ENCODE measurements at regions not wholly inside any gene's neighbourhood (a gene's known extent, or its start where the extent isn't known, plus 50 kb on each side); places are given as distances from the start of the nearest gene placed in this dataset.
"Not testable (repeated sequence)": the region's sequence is repeated elsewhere in the genome, so short reads cannot be mapped to it uniquely, and the experiment has no call there.

DNA sequence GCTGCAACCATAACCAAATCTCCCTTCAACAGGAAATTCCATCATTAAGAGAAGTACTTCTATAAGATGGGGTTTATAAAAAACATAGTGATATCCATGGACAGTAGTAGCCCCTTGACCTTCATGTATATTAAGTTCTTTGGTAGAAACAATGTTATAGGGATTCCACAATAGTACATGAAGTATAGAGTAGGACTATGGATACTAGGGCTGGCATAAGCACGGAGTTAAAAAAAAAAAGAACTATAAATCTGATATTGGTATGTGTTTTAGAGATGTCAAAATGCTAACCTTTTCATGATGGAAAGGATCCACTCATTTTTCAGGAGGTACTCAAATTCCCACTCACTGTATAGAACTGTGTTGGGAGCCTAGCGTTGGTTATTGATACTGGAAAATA, 337.6 kb downstream of the FGF10 start:
- H3K27ac ChIP-seq (ENCODE audit: low read length): no peak overlapping the region
- no peaks in the 10 kb centered on the region for H3K27me3 ChIP-seq (ENCODE audit: control insufficient read depth, insufficient read depth, low read length)
- no peak for DNase-seq (ENCODE audit: low read depth, low spot score)
- WGBS (ENCODE audit: insufficient coverage, insufficient read length): no CpG with 5 or more reads among the region's 2 CpGs
- H3K36me3 ChIP-seq (ENCODE audit: control insufficient read depth, insufficient read depth, low read length): no peaks in the 10 kb centered on the region
- no peak overlapping the region for H3K4me3 ChIP-seq (ENCODE audit: low read length)
- H3K4me1 ChIP-seq (ENCODE audit: control insufficient read depth, insufficient read depth, low read length): no peaks in the 10 kb centered on the region; the same call in 1 of the 2 replicates
- no peaks in the 10 kb centered on the region for H3K9me3 ChIP-seq (ENCODE audit: control insufficient read depth, insufficient read depth, low read length)

GRCh38 chr5:44048276-44048984, 340.8 kb downstream of the FGF10 start:
- WGBS (ENCODE audit: insufficient coverage, insufficient read length): no CpG with 5 or more reads among the region's 4 CpGs
- DNase-seq (ENCODE audit: low read depth, low spot score): no peak
- H3K9me3 ChIP-seq (ENCODE audit: control insufficient read depth, insufficient read depth, low read length): no peaks in the 10 kb centered on the region
- no peak overlapping the region for H3K27ac ChIP-seq (ENCODE audit: low read length)
- no peaks in the 10 kb centered on the region for H3K36me3 ChIP-seq (ENCODE audit: control insufficient read depth, insufficient read depth, low read length)
- no peaks in the 10 kb centered on the region; the same call in 1 of the 2 replicates for H3K4me1 ChIP-seq (ENCODE audit: control insufficient read depth, insufficient read depth, low read length)
- no peaks in the 10 kb centered on the region for H3K27me3 ChIP-seq (ENCODE audit: control insufficient read depth, insufficient read depth, low read length)
- no peak overlapping the region for H3K4me3 ChIP-seq (ENCODE audit: low read length)

- Histone ChIP-seq H3K9me3 (ENCODE audit: control insufficient read depth, insufficient read depth, low read length) (no peaks in the 10 kb centered on the region), H3K27ac (ENCODE audit: low read length) (no peak overlapping the region), H3K36me3 (ENCODE audit: control insufficient read depth, insufficient read depth, low read length) (no peaks in the 10 kb centered on the region), H3K27me3 (ENCODE audit: control insufficient read depth, insufficient read depth, low read length) (no peaks in the 10 kb centered on the region), H3K4me1 (ENCODE audit: control insufficient read depth, insufficient read depth, low read length) (no peaks in the 10 kb centered on the region; the same call in 1 of the 2 replicates), H3K4me3 (ENCODE audit: low read length) (no peak overlapping the region)
- no peak for DNase-seq (ENCODE audit: low read depth, low spot score)
- no CpG with 5 or more reads among the region's 6 CpGs for WGBS (ENCODE audit: insufficient coverage, insufficient read length)
Observed at GRCh38 chr5:44046619-44047364, 342.4 kb downstream of the FGF10 start.

- H3K27ac ChIP-seq (ENCODE audit: low read length); H3K36me3 ChIP-seq (ENCODE audit: control insufficient read depth, insufficient read depth, low read length); H3K9me3 ChIP-seq (ENCODE audit: control insufficient read depth, insufficient read depth, low read length); H3K4me1 ChIP-seq (ENCODE audit: control insufficient read depth, insufficient read depth, low read length); DNase-seq (ENCODE audit: low read depth, low spot score); H3K27me3 ChIP-seq (ENCODE audit: control insufficient read depth, insufficient read depth, low read length); H3K4me3 ChIP-seq (ENCODE audit: low read length): not testable (repeated sequence)
- WGBS (ENCODE audit: insufficient coverage, insufficient read length): no CpG with 5 or more reads among the region's 4 CpGs
Observed at GRCh38 chr5:44044549-44044948, 344.7 kb downstream of the FGF10 start.

DNA sequence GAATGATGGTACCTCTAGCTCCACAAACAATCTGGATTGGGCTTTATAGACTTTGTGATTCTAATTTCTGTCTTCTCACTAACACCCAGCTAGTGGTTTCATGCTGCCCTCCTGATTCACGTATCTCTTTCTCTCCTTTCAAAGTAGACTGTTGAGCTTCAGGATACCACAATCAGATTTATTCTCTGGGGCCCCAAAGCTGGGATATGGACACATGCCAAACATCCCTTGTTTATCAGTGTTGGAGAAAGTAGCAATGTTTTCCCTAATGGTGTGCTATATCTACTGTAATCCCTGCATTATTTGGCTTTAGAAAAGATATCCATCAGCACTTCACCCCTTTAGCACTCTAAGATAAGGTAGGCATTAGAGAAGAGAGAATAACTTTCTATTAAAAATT, 361.0 kb downstream of the FGF10 start:
- Histone ChIP-seq H3K27me3 (ENCODE audit: control insufficient read depth, insufficient read depth, low read length) (no peaks in the 10 kb centered on the region), H3K36me3 (ENCODE audit: control insufficient read depth, insufficient read depth, low read length) (no peaks in the 10 kb centered on the region), H3K4me3 (ENCODE audit: low read length) (no peak overlapping the region), H3K4me1 (ENCODE audit: control insufficient read depth, insufficient read depth, low read length) (no peaks in the 10 kb centered on the region), H3K27ac (ENCODE audit: low read length) (no peak overlapping the region), H3K9me3 (ENCODE audit: control insufficient read depth, insufficient read depth, low read length) (no peaks in the 10 kb centered on the region)
- DNase-seq (ENCODE audit: low read depth, low spot score): no peak
- WGBS (ENCODE audit: insufficient coverage, insufficient read length): no CpG with 5 or more reads among the region's 1 CpG

DNA sequence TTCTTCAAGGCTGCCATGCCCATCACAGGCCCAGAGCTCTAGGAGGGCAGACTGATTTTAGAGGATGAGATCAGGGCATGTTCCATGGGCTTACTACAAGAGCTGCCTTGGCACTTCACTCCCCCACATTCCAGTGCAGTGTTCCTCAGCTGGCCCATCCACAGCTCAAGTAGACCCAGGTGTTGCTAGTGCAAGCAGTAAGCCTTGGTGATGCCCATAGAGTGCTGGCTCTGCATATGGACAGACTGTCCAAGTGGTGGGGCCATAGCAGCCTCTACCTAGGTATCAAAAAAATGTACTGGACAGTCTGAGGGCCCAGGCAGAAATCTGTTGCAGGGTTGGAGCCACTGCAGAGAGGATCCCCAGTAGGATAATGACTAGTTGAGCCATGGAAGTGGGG, 366.6 kb downstream of the FGF10 start:
- Histone ChIP-seq H3K4me1 (ENCODE audit: control insufficient read depth, insufficient read depth, low read length) (no peaks in the 10 kb centered on the region), H3K27me3 (ENCODE audit: control insufficient read depth, insufficient read depth, low read length) (no peaks in the 10 kb centered on the region), H3K9me3 (ENCODE audit: control insufficient read depth, insufficient read depth, low read length) (no peaks in the 10 kb centered on the region), H3K27ac (ENCODE audit: low read length) (no peak overlapping the region), H3K4me3 (ENCODE audit: low read length) (no peak overlapping the region), H3K36me3 (ENCODE audit: control insufficient read depth, insufficient read depth, low read length) (no peaks in the 10 kb centered on the region)
- DNase-seq (ENCODE audit: low read depth, low spot score): no peak

GRCh38 chr5:44011518-44011917, 377.7 kb downstream of the FGF10 start:
- no CpG with 5 or more reads among the region's 2 CpGs for WGBS (ENCODE audit: insufficient coverage, insufficient read length)

GRCh38 chr5:44002381-44002901, 386.8 kb downstream of the FGF10 start:
- Histone ChIP-seq H3K4me3 (ENCODE audit: low read length) (no peak overlapping the region), H3K36me3 (ENCODE audit: control insufficient read depth, insufficient read depth, low read length) (no peaks in the 10 kb centered on the region), H3K27me3 (ENCODE audit: control insufficient read depth, insufficient read depth, low read length) (no peaks in the 10 kb centered on the region), H3K27ac (ENCODE audit: low read length) (no peak overlapping the region), H3K9me3 (ENCODE audit: control insufficient read depth, insufficient read depth, low read length) (no peaks in the 10 kb centered on the region), H3K4me1 (ENCODE audit: control insufficient read depth, insufficient read depth, low read length) (no peaks in the 10 kb centered on the region)
- no peak for DNase-seq (ENCODE audit: low read depth, low spot score)

More at GRCh38 chr5:44011518-44011917, 377.7 kb downstream of the FGF10 start:
- H3K9me3 ChIP-seq (ENCODE audit: control insufficient read depth, insufficient read depth, low read length): no peaks in the 10 kb centered on the region; the same call in 1 of the 2 replicates
- H3K4me1 ChIP-seq (ENCODE audit: control insufficient read depth, insufficient read depth, low read length): no peaks in the 10 kb centered on the region
- H3K27ac ChIP-seq (ENCODE audit: low read length): no peak overlapping the region
- H3K4me3 ChIP-seq (ENCODE audit: low read length): no peak overlapping the region
- no peak for DNase-seq (ENCODE audit: low read depth, low spot score)
- H3K36me3 ChIP-seq (ENCODE audit: control insufficient read depth, insufficient read depth, low read length): no peaks in the 10 kb centered on the region
- no peaks in the 10 kb centered on the region for H3K27me3 ChIP-seq (ENCODE audit: control insufficient read depth, insufficient read depth, low read length)

DNA sequence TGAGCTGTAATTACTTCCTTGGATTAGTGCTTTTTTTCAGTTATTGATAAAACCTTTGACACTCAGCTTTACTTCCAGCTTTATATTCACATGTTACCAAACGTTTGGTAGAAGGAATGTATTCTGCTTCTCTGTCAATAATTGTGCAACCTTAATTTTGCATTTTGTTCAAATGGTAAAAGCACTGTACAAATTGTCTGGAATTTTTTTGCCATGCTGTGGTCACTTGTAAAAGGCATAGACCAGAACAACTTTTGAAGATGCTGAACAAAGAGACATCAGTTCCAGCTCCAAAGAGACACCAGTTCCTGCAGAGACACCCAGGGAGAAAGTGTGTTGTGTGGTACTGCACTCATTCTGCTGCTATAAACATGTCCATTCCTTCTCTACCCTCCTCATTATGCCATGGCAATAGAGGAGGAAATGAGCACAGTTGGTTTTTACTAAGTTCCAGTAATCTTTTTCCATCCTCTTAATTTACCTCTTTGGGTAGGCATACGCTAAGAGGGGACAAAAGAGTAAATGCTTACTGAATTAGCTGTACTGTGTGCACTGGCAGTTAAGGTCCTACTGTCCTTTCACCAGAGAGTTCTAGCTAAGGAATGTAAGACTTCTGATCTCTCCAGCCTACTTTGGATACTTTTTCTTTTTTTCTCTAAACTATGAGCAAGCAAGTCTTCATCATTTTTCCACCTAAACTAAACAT, 387.4 kb downstream of the FGF10 start:
- Histone ChIP-seq H3K4me3 (ENCODE audit: low read length) (no peak overlapping the region), H3K27me3 (ENCODE audit: control insufficient read depth, insufficient read depth, low read length) (no peaks in the 10 kb centered on the region), H3K4me1 (ENCODE audit: control insufficient read depth, insufficient read depth, low read length) (no peaks in the 10 kb centered on the region), H3K27ac (ENCODE audit: low read length) (no peak overlapping the region), H3K9me3 (ENCODE audit: control insufficient read depth, insufficient read depth, low read length) (no peaks in the 10 kb centered on the region), H3K36me3 (ENCODE audit: control insufficient read depth, insufficient read depth, low read length) (no peaks in the 10 kb centered on the region)
- no peak for DNase-seq (ENCODE audit: low read depth, low spot score)
- no CpG with 5 or more reads among the region's 2 CpGs for WGBS (ENCODE audit: insufficient coverage, insufficient read length)

DNA sequence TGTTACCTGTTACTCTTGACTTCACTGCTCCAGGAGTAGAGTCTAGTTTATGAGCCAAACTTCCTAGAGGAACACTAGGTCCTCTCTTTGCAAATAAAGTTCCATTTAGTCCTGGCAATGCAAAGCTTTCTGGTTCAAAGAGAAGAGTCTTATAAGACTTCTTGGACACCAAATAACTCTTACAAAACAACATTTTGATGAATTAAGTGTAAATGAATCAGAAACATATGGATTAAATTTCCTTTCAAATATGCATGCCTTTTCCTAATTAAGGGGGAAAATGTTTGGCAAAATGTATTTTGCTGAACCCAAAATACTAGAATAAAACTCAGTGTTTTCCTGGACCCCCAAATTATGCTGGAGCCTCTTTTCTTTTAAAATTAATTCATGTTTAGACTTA, 388.0 kb downstream of the FGF10 start:
- H3K4me3 ChIP-seq (ENCODE audit: low read length): no peak overlapping the region
- no peak overlapping the region for H3K27ac ChIP-seq (ENCODE audit: low read length)
- H3K36me3 ChIP-seq (ENCODE audit: control insufficient read depth, insufficient read depth, low read length): no peaks in the 10 kb centered on the region
- no peaks in the 10 kb centered on the region for H3K4me1 ChIP-seq (ENCODE audit: control insufficient read depth, insufficient read depth, low read length)
- H3K27me3 ChIP-seq (ENCODE audit: control insufficient read depth, insufficient read depth, low read length): no peaks in the 10 kb centered on the region
- no peaks in the 10 kb centered on the region for H3K9me3 ChIP-seq (ENCODE audit: control insufficient read depth, insufficient read depth, low read length)
- DNase-seq (ENCODE audit: low read depth, low spot score): no peak

Data from iPS DF 6.9 (cell line).